WTC11 (cell line): ENCODE measurements at regions not wholly inside any gene's neighbourhood (a gene's known extent, or its start where the extent isn't known, plus 50 kb on each side); places are given as distances from the start of the nearest gene placed in this dataset.

Experiments used
- JUN ChIP-seq: sonication (generic); formaldehyde crosslinking; IDR thresholded peaks from 2 replicates; pipeline ENCODE4 v1.8.0; 2023; ENCODE audit warnings: mild to moderate bottlenecking, missing genetic modification reagents
- KAT7 ChIP-seq: sonication (generic); formaldehyde crosslinking; IDR thresholded peaks from 2 replicates; pipeline ENCODE4 v1.8.1; 2023; ENCODE audit warnings: missing genetic modification reagents, mild to moderate bottlenecking, borderline replicate concordance
- NFATC4 ChIP-seq: fragments of 250-450 bp; sonication (Bioruptor Pico); IDR thresholded peaks from 2 replicates; pipeline ENCODE4 v1.9.0; 2021; ENCODE audit warnings: mild to moderate bottlenecking
- NR1H2 ChIP-seq: sonication (generic); formaldehyde crosslinking; IDR thresholded peaks from 2 replicates; pipeline ENCODE4 v1.9.0; 2021; ENCODE audit warnings: mild to moderate bottlenecking, moderate library complexity, missing genetic modification reagents
- NR2C2 ChIP-seq: sonication (generic); formaldehyde crosslinking; IDR thresholded peaks from 2 replicates; pipeline ENCODE4 v1.8.0; 2022; ENCODE audit warnings: mild to moderate bottlenecking, missing genetic modification reagents
- NR3C1 ChIP-seq: sonication (generic); formaldehyde crosslinking; conservative IDR thresholded peaks from 2 replicates; pipeline ENCODE4 v1.8.1; 2023; ENCODE audit warnings: low read depth, mild to moderate bottlenecking, missing genetic modification reagents
- SP1 ChIP-seq: sonication (generic); formaldehyde crosslinking; conservative IDR thresholded peaks from 2 replicates; pipeline ENCODE4 v1.8.1; 2022; ENCODE audit warnings: missing genetic modification reagents
- TCF7 ChIP-seq: sonication (generic); formaldehyde crosslinking; IDR thresholded peaks from 2 replicates; pipeline ENCODE4 v1.8.0; 2022; ENCODE audit warnings: mild to moderate bottlenecking, low read depth, missing genetic modification reagents, moderate library complexity
- TP53 ChIP-seq: sonication (generic); formaldehyde crosslinking; IDR thresholded peaks from 2 replicates; pipeline ENCODE4 v1.8.1; 2023; ENCODE audit warnings: mild to moderate bottlenecking, missing genetic modification reagents
- TF ChIP-seq, protein P1 (sequence below): sonication (generic); formaldehyde crosslinking; IDR thresholded peaks from 2 replicates; pipeline ENCODE4 v1.8.0; 2022; ENCODE audit warnings: mild to moderate bottlenecking, missing genetic modification reagents
- TF ChIP-seq, protein P2 (sequence below): fragments of 200-600 bp; IDR thresholded peaks from 2 replicates; pipeline ENCODE4 v1.8.0; 2022; ENCODE audit warnings: antibody characterized with exemption
- TF ChIP-seq, protein P3 (sequence below): sonication (generic); formaldehyde crosslinking; IDR thresholded peaks from 2 replicates; pipeline ENCODE4 v1.8.1; 2022; ENCODE audit warnings: low read depth, mild to moderate bottlenecking, moderate library complexity, missing genetic modification reagents, borderline replicate concordance
- TF ChIP-seq, protein P4 (sequence below): sonication (generic); formaldehyde crosslinking; IDR thresholded peaks from 2 replicates; pipeline ENCODE4 v1.8.1; 2022; ENCODE audit warnings: low read depth, missing genetic modification reagents, borderline replicate concordance
- TF ChIP-seq, protein P5 (sequence below): sonication (generic); formaldehyde crosslinking; IDR thresholded peaks from 2 replicates; pipeline ENCODE4 v1.8.1; 2022; ENCODE audit warnings: mild to moderate bottlenecking, missing genetic modification reagents, moderate library complexity, borderline replicate concordance

DNA sequence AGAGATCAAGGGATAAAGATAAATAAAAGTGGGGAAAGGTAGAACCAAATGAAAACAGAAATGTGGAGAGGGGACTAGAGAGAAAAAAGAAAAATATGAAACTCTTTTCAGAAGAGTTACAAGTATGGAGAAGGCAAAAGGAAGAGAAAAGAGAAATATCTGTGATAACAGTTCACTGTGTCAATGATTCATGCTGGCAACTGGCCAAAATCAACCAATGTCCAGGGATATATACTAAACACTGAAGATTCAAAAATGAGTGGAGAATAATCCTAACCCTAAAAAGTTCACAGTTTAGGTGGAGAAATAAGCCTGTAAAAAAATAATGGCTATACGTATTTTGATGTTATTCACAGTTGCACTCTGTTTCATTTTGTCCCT, 372.3 kb upstream of the KITLG start:
- no peak for TF ChIP-seq TCF7 (CRISPR knock-in tag)
- TF ChIP-seq, protein P1, sequence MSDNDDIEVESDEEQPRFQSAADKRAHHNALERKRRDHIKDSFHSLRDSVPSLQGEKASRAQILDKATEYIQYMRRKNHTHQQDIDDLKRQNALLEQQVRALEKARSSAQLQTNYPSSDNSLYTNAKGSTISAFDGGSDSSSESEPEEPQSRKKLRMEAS = no peak
- TF ChIP-seq TP53 (CRISPR knock-in tag) = no peak
- TF ChIP-seq, protein P2, sequence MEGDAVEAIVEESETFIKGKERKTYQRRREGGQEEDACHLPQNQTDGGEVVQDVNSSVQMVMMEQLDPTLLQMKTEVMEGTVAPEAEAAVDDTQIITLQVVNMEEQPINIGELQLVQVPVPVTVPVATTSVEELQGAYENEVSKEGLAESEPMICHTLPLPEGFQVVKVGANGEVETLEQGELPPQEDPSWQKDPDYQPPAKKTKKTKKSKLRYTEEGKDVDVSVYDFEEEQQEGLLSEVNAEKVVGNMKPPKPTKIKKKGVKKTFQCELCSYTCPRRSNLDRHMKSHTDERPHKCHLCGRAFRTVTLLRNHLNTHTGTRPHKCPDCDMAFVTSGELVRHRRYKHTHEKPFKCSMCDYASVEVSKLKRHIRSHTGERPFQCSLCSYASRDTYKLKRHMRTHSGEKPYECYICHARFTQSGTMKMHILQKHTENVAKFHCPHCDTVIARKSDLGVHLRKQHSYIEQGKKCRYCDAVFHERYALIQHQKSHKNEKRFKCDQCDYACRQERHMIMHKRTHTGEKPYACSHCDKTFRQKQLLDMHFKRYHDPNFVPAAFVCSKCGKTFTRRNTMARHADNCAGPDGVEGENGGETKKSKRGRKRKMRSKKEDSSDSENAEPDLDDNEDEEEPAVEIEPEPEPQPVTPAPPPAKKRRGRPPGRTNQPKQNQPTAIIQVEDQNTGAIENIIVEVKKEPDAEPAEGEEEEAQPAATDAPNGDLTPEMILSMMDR = no peak
- no peak for TF ChIP-seq JUN
- TF ChIP-seq, protein P3, sequence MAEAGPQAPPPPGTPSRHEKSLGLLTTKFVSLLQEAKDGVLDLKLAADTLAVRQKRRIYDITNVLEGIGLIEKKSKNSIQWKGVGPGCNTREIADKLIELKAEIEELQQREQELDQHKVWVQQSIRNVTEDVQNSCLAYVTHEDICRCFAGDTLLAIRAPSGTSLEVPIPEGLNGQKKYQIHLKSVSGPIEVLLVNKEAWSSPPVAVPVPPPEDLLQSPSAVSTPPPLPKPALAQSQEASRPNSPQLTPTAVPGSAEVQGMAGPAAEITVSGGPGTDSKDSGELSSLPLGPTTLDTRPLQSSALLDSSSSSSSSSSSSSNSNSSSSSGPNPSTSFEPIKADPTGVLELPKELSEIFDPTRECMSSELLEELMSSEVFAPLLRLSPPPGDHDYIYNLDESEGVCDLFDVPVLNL = no peak
- TF ChIP-seq NFATC4 = no peak
- TF ChIP-seq, protein P4, sequence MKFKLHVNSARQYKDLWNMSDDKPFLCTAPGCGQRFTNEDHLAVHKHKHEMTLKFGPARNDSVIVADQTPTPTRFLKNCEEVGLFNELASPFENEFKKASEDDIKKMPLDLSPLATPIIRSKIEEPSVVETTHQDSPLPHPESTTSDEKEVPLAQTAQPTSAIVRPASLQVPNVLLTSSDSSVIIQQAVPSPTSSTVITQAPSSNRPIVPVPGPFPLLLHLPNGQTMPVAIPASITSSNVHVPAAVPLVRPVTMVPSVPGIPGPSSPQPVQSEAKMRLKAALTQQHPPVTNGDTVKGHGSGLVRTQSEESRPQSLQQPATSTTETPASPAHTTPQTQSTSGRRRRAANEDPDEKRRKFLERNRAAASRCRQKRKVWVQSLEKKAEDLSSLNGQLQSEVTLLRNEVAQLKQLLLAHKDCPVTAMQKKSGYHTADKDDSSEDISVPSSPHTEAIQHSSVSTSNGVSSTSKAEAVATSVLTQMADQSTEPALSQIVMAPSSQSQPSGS (CRISPR knock-in tag) = no peak
- TF ChIP-seq, protein P5, sequence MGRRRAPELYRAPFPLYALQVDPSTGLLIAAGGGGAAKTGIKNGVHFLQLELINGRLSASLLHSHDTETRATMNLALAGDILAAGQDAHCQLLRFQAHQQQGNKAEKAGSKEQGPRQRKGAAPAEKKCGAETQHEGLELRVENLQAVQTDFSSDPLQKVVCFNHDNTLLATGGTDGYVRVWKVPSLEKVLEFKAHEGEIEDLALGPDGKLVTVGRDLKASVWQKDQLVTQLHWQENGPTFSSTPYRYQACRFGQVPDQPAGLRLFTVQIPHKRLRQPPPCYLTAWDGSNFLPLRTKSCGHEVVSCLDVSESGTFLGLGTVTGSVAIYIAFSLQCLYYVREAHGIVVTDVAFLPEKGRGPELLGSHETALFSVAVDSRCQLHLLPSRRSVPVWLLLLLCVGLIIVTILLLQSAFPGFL (CRISPR knock-in tag) = no peak
- no peak for TF ChIP-seq NR2C2 (CRISPR knock-in tag)
- TF ChIP-seq NR3C1 (CRISPR knock-in tag) = no peak
- no peak for TF ChIP-seq SP1 (CRISPR knock-in tag)
- no peak for TF ChIP-seq KAT7 (CRISPR knock-in tag)
- TF ChIP-seq NR1H2 = no peak
